ENCODE measurements at regions not wholly inside any gene's neighbourhood (a gene's known extent, or its start where the extent isn't known, plus 50 kb on each side); places are given as distances from the start of the nearest gene placed in this dataset.
A peak's percentile ranks its signal among the peaks of the same experiment; 100 is the strongest.

- DNase-seq (ENCODE audit: low spot score in 2 of 2) (no peak), ATAC-seq (no peak)
- Mint-ChIP-seq H3K27ac (no peak overlapping the region), H3K36me3 (no peaks in the 10 kb centered on the region), H3K9me3 (no peaks in the 10 kb centered on the region)
Measured at GRCh38 chr21:39051588-39051949, 131.7 kb downstream of the PSMG1 start.

DNA sequence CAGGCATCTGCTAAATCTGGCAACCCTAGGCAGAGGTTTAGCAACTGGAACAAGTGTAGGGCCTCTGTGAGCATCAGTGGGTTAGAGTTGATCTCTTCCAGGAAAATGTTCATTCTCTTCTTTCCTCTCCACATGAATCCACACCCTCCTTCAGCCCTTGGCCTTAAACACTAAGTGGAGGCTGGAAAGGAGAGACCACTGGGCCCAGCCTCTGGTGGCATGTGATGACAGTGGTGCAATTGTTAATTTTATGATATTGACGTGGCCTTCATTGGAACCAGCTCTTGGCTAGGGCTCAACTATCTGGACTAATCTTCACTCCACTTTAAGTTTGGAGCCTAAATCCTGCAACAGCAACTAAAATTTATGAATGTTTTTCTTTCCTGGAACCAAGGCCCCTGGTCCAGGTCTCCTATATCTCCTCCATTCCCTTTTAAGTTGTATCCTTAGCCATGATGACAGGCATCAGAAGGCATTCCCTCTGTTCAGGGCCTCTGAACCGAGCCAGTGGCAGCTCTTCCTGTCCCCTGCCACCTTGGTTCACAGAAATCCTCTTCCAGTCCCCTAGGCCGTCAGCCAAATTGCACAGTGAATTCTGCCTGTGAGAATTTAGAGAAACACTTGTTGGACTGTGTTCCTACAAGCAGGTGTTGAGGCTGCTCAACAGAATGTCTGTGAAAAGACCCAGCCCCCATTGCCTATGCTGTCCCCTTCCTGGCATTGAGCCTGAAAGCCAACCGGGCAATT is 132.2 kb downstream of the PSMG1 start:
- H3K36me3 Mint-ChIP-seq: no peaks in the 10 kb centered on the region
- ATAC-seq: no peak
- H3K27ac Mint-ChIP-seq: no peak overlapping the region
- DNase-seq (ENCODE audit: low spot score in 2 of 2): no peak
- H3K9me3 Mint-ChIP-seq: no peaks in the 10 kb centered on the region

GRCh38 chr21:39048574-39048973 is 134.7 kb downstream of the PSMG1 start:
- ATAC-seq: no peak
- DNase-seq (ENCODE audit: low spot score in 2 of 2): no peak
- Mint-ChIP-seq H3K9me3 (no peaks in the 10 kb centered on the region), H3K27ac (no peak overlapping the region), H3K36me3 (no peaks in the 10 kb centered on the region)

DNA sequence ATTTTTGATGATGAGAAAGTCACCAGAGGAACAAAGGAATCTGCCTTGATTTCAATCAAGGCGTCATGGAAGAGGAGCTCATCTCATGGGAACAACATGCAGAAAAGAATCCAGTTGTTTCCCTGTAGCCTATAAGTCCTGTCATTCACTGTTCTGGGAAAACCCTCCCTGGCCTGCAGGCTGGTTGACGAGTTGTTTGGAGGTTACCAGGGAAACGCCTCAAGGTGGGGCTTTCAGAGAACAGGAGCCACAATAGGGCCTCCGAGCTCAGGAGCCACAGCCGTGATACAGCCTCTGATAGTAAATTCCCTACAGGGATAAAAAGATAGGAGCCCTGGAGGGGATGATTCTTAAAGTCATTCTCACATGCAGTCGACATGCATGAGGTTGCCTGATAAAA is 135.2 kb downstream of the PSMG1 start:
- no peaks in the 10 kb centered on the region for H3K9me3 Mint-ChIP-seq
- DNase-seq (ENCODE audit: low spot score in 2 of 2) (no peak), ATAC-seq (no peak)
- H3K36me3 Mint-ChIP-seq: no peaks in the 10 kb centered on the region
- no peak overlapping the region for H3K27ac Mint-ChIP-seq

DNA sequence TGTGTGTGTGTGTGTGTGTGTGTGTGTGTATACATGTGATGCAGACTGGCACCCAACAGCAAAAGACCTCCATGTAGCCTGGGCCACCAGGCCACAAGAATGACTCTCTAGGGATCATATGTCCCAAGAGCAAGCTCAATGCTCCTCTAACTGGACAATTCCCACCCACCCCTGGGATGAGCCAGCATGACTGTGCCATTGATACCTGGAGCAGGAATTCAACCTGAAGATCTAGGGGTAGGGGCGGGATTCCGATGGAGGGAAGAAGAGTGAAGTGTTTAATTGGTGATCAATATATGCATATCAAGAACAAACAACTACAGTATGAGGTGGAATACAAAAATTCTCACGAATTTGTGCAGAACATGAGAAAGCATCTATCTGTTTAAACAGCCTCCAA is 136.2 kb downstream of the PSMG1 start:
- Mint-ChIP-seq H3K36me3 (no peaks in the 10 kb centered on the region), H3K9me3 (no peaks in the 10 kb centered on the region), H3K27ac (no peak overlapping the region)
- no peak for DNase-seq (ENCODE audit: low spot score in 2 of 2)
- no peak for ATAC-seq

GRCh38 chr21:39046236-39046916 is 136.9 kb downstream of the PSMG1 start:
- no peak for ATAC-seq
- no peaks in the 10 kb centered on the region for H3K36me3 Mint-ChIP-seq
- no peak overlapping the region for H3K27ac Mint-ChIP-seq

GRCh38 chr21:39041816-39042215 is 141.4 kb downstream of the PSMG1 start:
- DNase-seq (ENCODE audit: low spot score in 2 of 2) (no peak), ATAC-seq (no peak)
- Mint-ChIP-seq H3K36me3 (no peaks in the 10 kb centered on the region), H3K9me3 (no peaks in the 10 kb centered on the region), H3K27ac (no peak overlapping the region)

More at GRCh38 chr21:39046236-39046916, 136.9 kb downstream of the PSMG1 start:
- no peak for DNase-seq (ENCODE audit: low spot score in 2 of 2)
- H3K9me3 Mint-ChIP-seq: no peaks in the 10 kb centered on the region

- ATAC-seq (no peak), DNase-seq (ENCODE audit: low spot score in 2 of 2) (no peak)
- Mint-ChIP-seq H3K27ac (no peak overlapping the region), H3K9me3 (no peaks in the 10 kb centered on the region), H3K36me3 (no peaks in the 10 kb centered on the region)
Measured at GRCh38 chr21:39040494-39041110, 142.6 kb downstream of the PSMG1 start.

DNA sequence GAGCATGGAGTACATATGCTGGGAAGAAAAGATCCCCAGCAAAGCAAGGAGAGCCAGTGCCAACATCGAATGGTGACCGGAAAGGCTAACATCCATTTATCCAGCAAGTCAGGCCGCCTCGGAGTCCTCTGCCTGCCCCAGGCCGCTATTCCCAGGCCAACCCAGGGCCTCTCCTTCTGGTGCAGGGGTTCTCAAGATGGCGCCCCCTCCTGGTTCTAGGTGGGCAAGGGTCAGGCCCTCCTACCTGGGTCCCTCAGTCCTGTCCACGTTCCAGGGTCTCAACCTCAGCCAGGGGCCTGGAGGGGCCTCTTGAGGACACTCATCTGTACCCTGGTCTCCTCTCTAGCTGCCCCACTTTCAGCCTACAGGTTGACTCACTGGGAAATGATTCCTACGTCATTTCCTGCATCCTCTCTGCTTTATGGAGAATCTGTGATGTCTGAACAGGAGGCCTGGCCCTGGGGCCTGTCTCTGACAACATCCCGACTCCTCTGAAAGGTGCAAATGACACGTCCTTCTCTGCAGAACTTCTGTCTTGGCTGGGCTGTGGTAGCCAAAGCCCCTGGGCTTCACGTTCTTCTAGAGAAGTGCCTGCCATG is 145.3 kb downstream of the PSMG1 start:
- DNase-seq (ENCODE audit: low spot score in 2 of 2): peak in 1 of 2 donors; percentile 5
- no peak for ATAC-seq
- no peak overlapping the region for H3K27ac Mint-ChIP-seq
- H3K9me3 Mint-ChIP-seq: no peaks in the 10 kb centered on the region
- no peaks in the 10 kb centered on the region for H3K36me3 Mint-ChIP-seq

DNA sequence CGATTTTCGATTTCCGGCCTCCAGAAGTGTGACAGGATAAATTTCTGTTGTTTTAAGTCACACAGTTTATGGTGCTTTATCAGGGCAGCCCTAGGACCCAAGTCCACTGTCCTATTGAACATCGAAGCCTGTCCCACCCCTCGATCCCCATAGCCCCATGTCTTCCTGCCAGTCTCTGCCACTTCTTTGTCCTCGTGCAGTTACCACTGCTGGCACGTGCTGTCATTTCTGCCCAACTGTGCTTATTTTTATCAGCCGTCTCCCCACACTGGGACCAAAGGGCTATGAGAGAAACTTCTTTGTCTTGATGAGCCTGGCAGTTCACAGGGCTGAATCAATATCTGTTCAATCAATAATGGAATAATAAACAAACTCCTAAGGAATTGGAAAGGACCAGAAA is 146.7 kb downstream of the PSMG1 start:
- DNase-seq (ENCODE audit: low spot score in 2 of 2) (no peak), ATAC-seq (no peak)
- no peaks in the 10 kb centered on the region for H3K9me3 Mint-ChIP-seq
- H3K36me3 Mint-ChIP-seq: no peaks in the 10 kb centered on the region
- H3K27ac Mint-ChIP-seq: no peak overlapping the region

DNA sequence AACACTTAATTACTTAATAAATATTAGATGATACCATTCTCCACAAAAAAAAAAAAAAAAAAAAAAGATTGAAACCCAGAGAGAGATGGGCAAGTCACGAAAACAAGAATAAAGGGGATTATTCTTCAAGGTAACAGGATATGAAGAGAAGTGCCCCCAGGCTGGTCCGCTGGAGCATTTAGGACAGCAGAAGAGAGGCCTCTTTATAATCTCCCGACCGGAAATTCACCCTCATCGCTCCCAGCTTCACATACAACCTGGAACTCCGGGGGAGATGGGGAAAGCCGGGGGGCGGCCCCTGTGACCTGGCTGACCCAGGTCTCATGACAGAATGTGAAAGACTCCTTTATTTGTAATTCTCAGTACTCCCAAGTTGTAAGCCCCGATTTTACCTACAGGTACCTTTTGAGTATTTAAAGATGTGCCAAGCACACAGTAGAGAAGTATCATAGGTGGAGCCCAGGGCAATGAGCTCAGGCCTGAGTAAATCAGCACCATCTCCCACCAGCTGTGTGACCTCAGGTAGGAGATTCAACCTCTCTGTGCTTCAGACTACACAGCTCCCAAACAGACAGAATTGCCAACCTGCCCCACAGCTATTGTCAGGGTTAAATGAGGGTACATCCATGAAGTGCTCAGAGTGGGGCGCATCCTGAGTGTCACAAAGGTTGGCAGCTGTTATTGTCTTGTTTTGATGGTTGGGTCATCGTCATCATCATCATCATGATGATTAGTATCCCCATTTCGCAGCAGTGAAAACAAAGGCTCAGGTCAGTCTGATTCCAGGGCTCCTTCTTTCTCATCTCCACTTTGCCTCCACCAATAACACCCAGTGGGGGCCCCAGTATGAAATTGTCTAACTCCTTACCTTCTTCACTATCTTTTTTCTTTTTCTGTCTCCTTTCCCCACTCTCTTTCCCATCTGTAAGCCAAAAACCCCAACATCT is 148.4 kb downstream of the PSMG1 start:
- Mint-ChIP-seq H3K27ac (peak overlapping the region in 1 of 2 donors; percentile 16), H3K36me3 (no peaks in the 10 kb centered on the region), H3K9me3 (no peaks in the 10 kb centered on the region)
- ATAC-seq: no peak
- DNase-seq (ENCODE audit: low spot score in 2 of 2): no peak

- H3K27ac Mint-ChIP-seq: no peak overlapping the region
Measured at GRCh38 chr21:39033878-39034589, 149.2 kb downstream of the PSMG1 start.

GRCh38 chr21:39029900-39030884 is 153.1 kb downstream of the PSMG1 start:
- DNase-seq (ENCODE audit: low spot score in 2 of 2) (no peak), ATAC-seq (no peak)
- Mint-ChIP-seq H3K27ac (no peak overlapping the region), H3K36me3 (peaks cover 0 to 12% of the 10 kb centered on the region in 2 donors), H3K9me3 (peaks cover 10 to 14% of the 10 kb centered on the region in 2 donors)

More at GRCh38 chr21:39033878-39034589, 149.2 kb downstream of the PSMG1 start:
- ATAC-seq (no peak), DNase-seq (ENCODE audit: low spot score in 2 of 2) (no peak)
- Mint-ChIP-seq H3K9me3 (no peaks in the 10 kb centered on the region), H3K36me3 (no peaks in the 10 kb centered on the region)

GRCh38 chr21:39029086-39029755 is 154.0 kb downstream of the PSMG1 start:
- DNase-seq (ENCODE audit: low spot score in 2 of 2) (no peak), ATAC-seq (no peak)
- H3K9me3 Mint-ChIP-seq: peaks cover 10 to 14% of the 10 kb centered on the region in 2 donors
- no peak overlapping the region for H3K27ac Mint-ChIP-seq
- peaks cover 0 to 12% of the 10 kb centered on the region in 2 donors for H3K36me3 Mint-ChIP-seq

All from activated naive CD4-positive, alpha-beta T cell treated with anti-CD3 and anti-CD28 coated beads, Interleukin-2, amount 50 U/mL, for 72 hours (primary cell).